ENCODE measurements at regions not wholly inside any gene's neighbourhood (a gene's known extent, or its start where the extent isn't known, plus 50 kb on each side); places are given as distances from the start of the nearest gene placed in this dataset.

DNA sequence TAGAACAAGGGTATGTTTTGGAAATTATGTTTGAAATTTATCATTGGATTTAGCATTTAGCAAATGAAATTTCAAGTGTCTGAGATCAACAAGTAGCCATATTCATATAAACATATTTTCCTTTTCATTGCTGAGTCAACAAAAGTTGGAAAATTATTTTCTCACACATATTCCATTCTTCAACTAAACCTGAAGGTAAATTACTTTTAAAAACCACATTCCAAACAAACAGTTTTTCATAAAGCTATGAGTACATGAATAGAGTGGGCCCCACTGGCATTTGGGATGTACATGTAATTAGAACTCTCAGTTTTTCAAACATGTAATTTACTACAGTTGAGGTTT, 178.3 kb upstream of the MKLN1 start:
- TF ChIP-seq, protein P1, sequence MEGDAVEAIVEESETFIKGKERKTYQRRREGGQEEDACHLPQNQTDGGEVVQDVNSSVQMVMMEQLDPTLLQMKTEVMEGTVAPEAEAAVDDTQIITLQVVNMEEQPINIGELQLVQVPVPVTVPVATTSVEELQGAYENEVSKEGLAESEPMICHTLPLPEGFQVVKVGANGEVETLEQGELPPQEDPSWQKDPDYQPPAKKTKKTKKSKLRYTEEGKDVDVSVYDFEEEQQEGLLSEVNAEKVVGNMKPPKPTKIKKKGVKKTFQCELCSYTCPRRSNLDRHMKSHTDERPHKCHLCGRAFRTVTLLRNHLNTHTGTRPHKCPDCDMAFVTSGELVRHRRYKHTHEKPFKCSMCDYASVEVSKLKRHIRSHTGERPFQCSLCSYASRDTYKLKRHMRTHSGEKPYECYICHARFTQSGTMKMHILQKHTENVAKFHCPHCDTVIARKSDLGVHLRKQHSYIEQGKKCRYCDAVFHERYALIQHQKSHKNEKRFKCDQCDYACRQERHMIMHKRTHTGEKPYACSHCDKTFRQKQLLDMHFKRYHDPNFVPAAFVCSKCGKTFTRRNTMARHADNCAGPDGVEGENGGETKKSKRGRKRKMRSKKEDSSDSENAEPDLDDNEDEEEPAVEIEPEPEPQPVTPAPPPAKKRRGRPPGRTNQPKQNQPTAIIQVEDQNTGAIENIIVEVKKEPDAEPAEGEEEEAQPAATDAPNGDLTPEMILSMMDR (IDR thresholded peaks at IDR 0.05): no peak
- no peak for TF ChIP-seq POLR2A (IDR thresholded peaks at IDR 0.05)
- no peak for TF ChIP-seq EP300 (IDR thresholded peaks at IDR 0.05)

Data from sigmoid colon (tissue), 4 donors.